GM11168 (cell line): ENCODE measurements at regions not wholly inside any gene's neighbourhood (a gene's known extent, or its start where the extent isn't known, plus 50 kb on each side); places are given as distances from the start of the nearest gene placed in this dataset.

Experiments
- in situ Hi-C: fragments of 300-500 bp; cut with MboI; formaldehyde crosslinking; loops from one replicate; pipeline ENCODE4 v1.12.0; 2022; ENCODE audit warnings: low sequenced_read_pairs; ENCODE audit not compliant: unreplicated experiment

DNA sequence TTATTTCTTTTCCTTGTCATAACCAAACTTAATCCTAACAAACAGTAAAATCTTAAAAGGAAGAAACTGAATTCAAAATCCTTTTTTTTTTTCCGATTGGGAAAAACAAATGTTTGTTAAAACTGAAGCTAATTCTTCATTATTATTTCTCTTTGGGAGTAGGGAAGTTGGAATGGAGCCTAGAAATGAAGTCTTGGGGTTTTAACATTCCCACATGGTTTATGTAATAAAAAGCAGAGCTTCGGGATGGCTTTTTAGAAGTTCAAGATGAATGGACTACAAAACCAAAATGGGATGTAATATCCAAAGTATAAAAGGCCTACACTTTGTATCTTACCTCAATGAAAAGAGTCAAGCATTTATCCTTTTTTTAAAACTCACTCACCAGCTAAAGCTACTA is 189.0 kb upstream of the TMC3 start:
- in situ Hi-C loops: no loop called here

GRCh38 chr15:81560405-81560804 is 186.4 kb upstream of the TMC3 start:
- in situ Hi-C loops: no loop called here

DNA sequence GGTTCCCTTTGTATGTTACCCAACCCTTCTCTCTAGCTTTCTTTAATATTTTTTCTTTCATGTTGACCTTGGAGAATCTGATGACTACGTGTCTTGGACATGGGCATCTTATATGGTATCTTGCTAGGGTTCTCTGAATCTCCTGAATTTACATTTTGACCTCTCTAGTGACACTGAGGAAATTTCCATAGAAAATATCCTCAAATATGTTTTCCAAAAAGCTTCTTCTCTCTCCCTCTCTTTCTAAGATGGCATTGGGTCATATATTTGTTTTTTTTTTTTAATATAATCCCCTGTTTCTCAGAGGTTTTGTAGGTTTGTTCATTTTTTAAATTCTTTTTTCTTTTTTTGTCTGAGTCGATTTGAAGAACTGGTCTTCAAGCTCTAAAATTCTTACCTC is 184.0 kb upstream of the TMC3 start:
- in situ Hi-C loops: no loop called here

GRCh38 chr15:81555346-81555745 is 181.3 kb upstream of the TMC3 start:
- in situ Hi-C loops: no loop called here

- in situ Hi-C loops: no loop called here
Measured at GRCh38 chr15:81548365-81549130, 174.5 kb upstream of the TMC3 start.

GRCh38 chr15:81547521-81548132 is 173.6 kb upstream of the TMC3 start:
- in situ Hi-C loops: no loop called here

DNA sequence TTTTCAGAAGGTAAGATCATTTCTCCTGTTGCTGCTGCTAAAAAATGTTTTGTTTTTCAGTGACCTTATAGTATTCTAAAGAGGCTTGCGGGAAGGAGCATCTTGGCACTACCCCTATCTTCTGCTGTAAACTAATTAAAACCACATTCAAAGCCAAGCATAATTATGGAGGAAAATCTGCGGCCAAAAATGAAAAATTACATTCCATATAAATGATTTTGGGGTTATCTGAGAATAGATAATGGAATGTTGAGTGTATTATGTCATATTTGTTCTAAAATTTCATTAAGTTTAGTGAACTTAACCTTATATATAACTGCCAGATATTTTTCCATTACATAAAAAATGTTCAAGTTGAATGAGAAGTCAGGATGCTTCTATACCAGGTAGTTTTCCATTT is 170.4 kb upstream of the TMC3 start:
- in situ Hi-C loops: no loop called here

GRCh38 chr15:81540909-81541308 is 166.9 kb upstream of the TMC3 start:
- in situ Hi-C loops: no loop called here

GRCh38 chr15:81536356-81536755 is 162.3 kb upstream of the TMC3 start:
- in situ Hi-C loops: no loop called here

DNA sequence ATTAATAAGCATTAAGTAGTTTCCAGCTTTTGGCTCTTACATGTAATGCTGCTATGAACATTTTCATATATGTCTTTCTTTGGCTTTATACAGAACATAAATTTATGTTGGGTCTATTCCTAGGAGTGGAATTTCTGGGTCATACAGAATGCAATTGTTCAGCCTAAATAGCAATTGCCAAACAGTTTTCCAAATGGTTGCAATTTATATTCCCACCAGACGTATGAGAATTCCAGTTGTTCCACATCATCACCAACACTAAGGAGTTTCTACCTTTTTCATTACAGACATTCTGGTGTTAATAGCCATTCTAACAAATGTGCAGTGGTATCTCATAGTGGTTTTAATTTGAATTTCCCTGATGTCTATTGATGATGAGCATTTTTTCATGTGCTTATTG is 160.1 kb upstream of the TMC3 start:
- in situ Hi-C loops: no loop called here

GRCh38 chr15:81532001-81532400 is 158.0 kb upstream of the TMC3 start:
- in situ Hi-C loops: no loop called here

GRCh38 chr15:81531109-81531592 is 157.1 kb upstream of the TMC3 start:
- in situ Hi-C loops: no loop called here

DNA sequence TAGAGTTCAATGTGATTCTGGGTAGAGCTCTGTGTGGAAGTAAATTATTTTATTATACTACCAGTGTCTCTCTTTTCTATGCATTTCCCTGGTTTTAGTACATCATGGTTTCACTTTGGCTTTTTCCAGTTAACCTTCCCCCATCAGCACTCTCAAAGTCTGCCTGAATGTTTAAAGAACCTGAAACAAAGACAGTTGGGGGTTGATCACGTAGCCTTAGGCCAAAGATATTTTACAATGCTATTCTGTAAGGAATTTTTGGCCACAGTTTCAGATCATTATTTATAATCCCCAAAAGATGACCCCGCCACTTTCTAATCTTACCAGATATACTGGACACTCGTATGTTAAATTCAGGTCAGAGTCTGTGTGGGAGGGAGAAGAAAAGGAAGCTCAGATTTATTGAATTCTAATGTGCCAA is 156.3 kb upstream of the TMC3 start:
- in situ Hi-C loops: no loop called here

- in situ Hi-C loops: no loop called here
Measured at GRCh38 chr15:81529481-81529880, 155.5 kb upstream of the TMC3 start.

GRCh38 chr15:81526029-81526428 is 152.0 kb upstream of the TMC3 start:
- in situ Hi-C loops: no loop called here

- in situ Hi-C loops: no loop called here
Measured at GRCh38 chr15:81524496-81524895, 150.5 kb upstream of the TMC3 start.

- in situ Hi-C loops: no loop called here
Measured at GRCh38 chr15:81523867-81524266, 149.9 kb upstream of the TMC3 start.

- in situ Hi-C loops: no loop called here
Measured at GRCh38 chr15:81520480-81520879, 146.5 kb upstream of the TMC3 start.

- in situ Hi-C loops: no loop called here
Measured at GRCh38 chr15:81516461-81516860, 142.4 kb upstream of the TMC3 start.

DNA sequence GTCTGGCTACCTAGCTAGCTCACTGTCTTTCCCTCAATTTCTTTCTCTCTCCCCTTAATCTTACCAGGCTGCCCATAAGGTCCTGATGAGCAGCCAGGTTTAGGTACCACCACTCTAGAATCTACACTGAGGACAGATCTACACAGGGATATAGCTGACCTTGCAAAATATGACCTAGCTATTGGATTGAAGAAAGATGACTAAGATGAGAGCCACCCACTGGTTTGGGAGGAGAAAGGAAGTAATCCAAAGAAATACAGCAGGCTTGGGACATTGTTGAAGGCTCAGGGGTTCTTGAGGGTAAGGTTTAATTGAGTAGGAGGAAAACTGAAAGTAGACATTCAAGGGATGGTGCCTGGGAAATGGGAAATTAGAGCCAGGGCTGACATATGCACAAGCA is 142.0 kb upstream of the TMC3 start:
- in situ Hi-C loops: no loop called here

GRCh38 chr15:81514725-81515124 is 140.7 kb upstream of the TMC3 start:
- in situ Hi-C loops: no loop called here

GRCh38 chr15:81511138-81511537 is 137.1 kb upstream of the TMC3 start:
- in situ Hi-C loops: no loop called here
